ENCODE measurements at regions not wholly inside any gene's neighbourhood (a gene's known extent, or its start where the extent isn't known, plus 50 kb on each side); places are given as distances from the start of the nearest gene placed in this dataset.
"Not testable (repeated sequence)": the region's sequence is repeated elsewhere in the genome, so short reads cannot be mapped to it uniquely, and the experiment has no call there.

DNA sequence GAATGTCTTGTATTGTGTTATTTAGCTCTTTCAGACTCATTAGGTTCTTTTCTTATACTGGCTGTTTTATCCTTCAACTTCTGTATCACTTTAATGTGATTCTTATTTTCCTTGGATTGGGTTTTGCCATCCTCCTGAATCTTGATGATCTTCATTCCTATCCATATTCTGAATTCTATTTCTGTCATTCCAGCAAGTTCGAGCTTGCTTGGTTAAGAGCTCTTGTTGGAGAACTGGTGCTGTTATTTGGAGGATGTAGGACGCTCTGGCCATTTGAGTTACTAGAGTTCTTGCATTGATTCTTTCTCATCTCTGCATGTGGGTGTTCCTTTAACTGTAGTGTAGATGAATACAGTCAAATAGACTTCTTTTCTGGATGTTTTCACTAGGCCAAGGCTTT is 142.3 kb upstream of the SLC38A2 start:
- H3K4me1 Mint-ChIP-seq (ENCODE audit: low read depth, unreplicated experiment), result peaks cover 20% of the 10 kb centered on the region
- H3K27ac Mint-ChIP-seq (ENCODE audit: unreplicated experiment), result no peak overlapping the region
- H3K9me3 Mint-ChIP-seq (ENCODE audit: low read depth, unreplicated experiment), result peaks cover 5% of the 10 kb centered on the region
- DNase-seq, result no peak
- CTCF ChIA-PET, result interaction anchor here (0.6 kb wide), 2 partner anchors 483 to 1554 kb away, joined by 3 to 8 read pairs; no protein-coding TSS in a partner anchor
- TF ChIP-seq, protein P1, sequence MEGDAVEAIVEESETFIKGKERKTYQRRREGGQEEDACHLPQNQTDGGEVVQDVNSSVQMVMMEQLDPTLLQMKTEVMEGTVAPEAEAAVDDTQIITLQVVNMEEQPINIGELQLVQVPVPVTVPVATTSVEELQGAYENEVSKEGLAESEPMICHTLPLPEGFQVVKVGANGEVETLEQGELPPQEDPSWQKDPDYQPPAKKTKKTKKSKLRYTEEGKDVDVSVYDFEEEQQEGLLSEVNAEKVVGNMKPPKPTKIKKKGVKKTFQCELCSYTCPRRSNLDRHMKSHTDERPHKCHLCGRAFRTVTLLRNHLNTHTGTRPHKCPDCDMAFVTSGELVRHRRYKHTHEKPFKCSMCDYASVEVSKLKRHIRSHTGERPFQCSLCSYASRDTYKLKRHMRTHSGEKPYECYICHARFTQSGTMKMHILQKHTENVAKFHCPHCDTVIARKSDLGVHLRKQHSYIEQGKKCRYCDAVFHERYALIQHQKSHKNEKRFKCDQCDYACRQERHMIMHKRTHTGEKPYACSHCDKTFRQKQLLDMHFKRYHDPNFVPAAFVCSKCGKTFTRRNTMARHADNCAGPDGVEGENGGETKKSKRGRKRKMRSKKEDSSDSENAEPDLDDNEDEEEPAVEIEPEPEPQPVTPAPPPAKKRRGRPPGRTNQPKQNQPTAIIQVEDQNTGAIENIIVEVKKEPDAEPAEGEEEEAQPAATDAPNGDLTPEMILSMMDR (IDR thresholded peaks at IDR 0.05; ENCODE audit: unreplicated experiment), result no peak
- no peak overlapping the region for H3K4me3 Mint-ChIP-seq (ENCODE audit: low read depth, unreplicated experiment)
- no peaks in the 10 kb centered on the region for H3K27me3 Mint-ChIP-seq (ENCODE audit: unreplicated experiment)
- intact Hi-C loops (cut with micrococcal nuclease; ENCODE audit: unreplicated experiment), result no loop called here
- no peaks in the 10 kb centered on the region for H3K36me3 Mint-ChIP-seq (ENCODE audit: insufficient read depth, unreplicated experiment)
- no TSS peak for BruUV-seq (replicated peaks)

DNA sequence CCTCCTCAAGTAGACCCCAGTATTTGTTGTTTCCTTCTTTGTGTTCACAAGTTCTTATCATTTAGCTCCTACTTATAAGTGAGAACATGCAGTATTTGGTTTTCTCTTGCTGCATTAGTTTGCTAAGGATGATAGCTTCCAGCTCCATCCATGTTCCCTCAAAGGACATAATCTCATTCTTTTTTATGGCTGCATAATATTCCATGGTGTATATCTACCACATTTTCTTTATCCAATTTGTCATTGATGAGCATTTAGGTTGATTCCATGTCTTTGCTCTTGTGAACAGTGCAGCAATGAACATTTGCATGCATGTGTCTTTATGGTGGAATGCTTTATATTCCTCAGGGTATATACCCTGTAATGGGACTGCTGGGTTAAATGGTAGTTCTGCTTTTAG is 137.7 kb upstream of the SLC38A2 start:
- CTCF ChIA-PET; H3K4me3 Mint-ChIP-seq (ENCODE audit: low read depth, unreplicated experiment); DNase-seq; BruUV-seq (replicated peaks); intact Hi-C loops (cut with micrococcal nuclease; ENCODE audit: unreplicated experiment); H3K36me3 Mint-ChIP-seq (ENCODE audit: insufficient read depth, unreplicated experiment); H3K27ac Mint-ChIP-seq (ENCODE audit: unreplicated experiment); H3K27me3 Mint-ChIP-seq (ENCODE audit: unreplicated experiment): not testable (repeated sequence)
- peaks cover 23% of the 10 kb centered on the region for H3K4me1 Mint-ChIP-seq (ENCODE audit: low read depth, unreplicated experiment)
- H3K9me3 Mint-ChIP-seq (ENCODE audit: low read depth, unreplicated experiment), result peaks cover 11% of the 10 kb centered on the region

DNA sequence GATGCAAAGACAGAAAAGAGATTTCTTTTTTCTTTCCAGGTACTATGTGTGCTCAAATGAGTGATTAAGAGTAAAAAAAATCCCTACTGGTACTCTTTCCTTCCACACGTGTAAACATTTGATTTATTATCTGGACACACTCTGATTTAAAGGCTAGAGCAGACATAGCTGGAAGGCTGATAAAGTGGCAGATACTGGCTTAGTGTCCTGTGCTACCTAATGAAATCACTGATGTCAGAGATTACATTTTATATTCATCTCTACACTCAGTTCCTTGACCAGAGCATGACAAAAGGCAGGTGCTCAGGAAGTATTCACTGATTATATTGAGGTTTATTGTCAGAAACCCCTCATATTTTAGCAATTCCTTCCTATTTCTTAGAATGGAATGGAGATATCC is 136.6 kb upstream of the SLC38A2 start:
- Mint-ChIP-seq H3K4me1 (ENCODE audit: low read depth, unreplicated experiment) (peaks cover 23% of the 10 kb centered on the region), H3K9me3 (ENCODE audit: low read depth, unreplicated experiment) (peaks cover 11% of the 10 kb centered on the region)
- CTCF ChIA-PET, result no interaction called here

DNA sequence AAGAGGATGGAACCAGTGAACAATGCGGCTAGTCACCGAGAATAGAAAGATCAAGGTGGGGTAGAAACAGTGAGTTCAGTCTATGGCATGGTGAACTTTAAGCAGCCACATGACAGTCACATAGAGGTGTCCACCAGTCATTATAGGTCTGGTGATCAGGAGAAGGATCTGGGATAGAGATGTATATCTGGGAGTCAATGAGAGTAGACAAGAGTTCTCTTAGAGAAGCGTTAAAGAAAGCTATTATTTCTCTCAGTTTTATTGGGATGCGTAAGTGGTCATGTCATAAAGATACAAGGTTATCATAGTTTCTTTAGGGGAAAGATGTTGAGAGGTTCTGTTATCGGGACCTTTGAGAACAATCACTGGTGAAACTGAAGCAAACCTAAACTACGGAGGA is 136.1 kb upstream of the SLC38A2 start:
- no peak for DNase-seq
- intact Hi-C loops (cut with micrococcal nuclease; ENCODE audit: unreplicated experiment), result no loop called here
- TF ChIP-seq, protein P1 (IDR thresholded peaks at IDR 0.05; ENCODE audit: unreplicated experiment), result no peak
- Mint-ChIP-seq H3K27ac (ENCODE audit: unreplicated experiment) (no peak overlapping the region), H3K4me3 (ENCODE audit: low read depth, unreplicated experiment) (no peak overlapping the region), H3K36me3 (ENCODE audit: insufficient read depth, unreplicated experiment) (no peaks in the 10 kb centered on the region), H3K4me1 (ENCODE audit: low read depth, unreplicated experiment) (peaks cover 23% of the 10 kb centered on the region), H3K27me3 (ENCODE audit: unreplicated experiment) (no peaks in the 10 kb centered on the region), H3K9me3 (ENCODE audit: low read depth, unreplicated experiment) (peaks cover 11% of the 10 kb centered on the region)
- CTCF ChIA-PET, result no interaction called here
- no TSS peak for BruUV-seq (replicated peaks)

More for the DNA sequence above, 136.6 kb upstream of the SLC38A2 start:
- no peaks in the 10 kb centered on the region for H3K36me3 Mint-ChIP-seq (ENCODE audit: insufficient read depth, unreplicated experiment)
- no peak overlapping the region for H3K27ac Mint-ChIP-seq (ENCODE audit: unreplicated experiment)
- H3K27me3 Mint-ChIP-seq (ENCODE audit: unreplicated experiment), result no peaks in the 10 kb centered on the region
- H3K4me3 Mint-ChIP-seq (ENCODE audit: low read depth, unreplicated experiment), result no peak overlapping the region
- TF ChIP-seq, protein P1 (IDR thresholded peaks at IDR 0.05; ENCODE audit: unreplicated experiment), result no peak
- DNase-seq, result no peak
- intact Hi-C loops (cut with micrococcal nuclease; ENCODE audit: unreplicated experiment), result no loop called here
- BruUV-seq (replicated peaks), result no TSS peak

DNA sequence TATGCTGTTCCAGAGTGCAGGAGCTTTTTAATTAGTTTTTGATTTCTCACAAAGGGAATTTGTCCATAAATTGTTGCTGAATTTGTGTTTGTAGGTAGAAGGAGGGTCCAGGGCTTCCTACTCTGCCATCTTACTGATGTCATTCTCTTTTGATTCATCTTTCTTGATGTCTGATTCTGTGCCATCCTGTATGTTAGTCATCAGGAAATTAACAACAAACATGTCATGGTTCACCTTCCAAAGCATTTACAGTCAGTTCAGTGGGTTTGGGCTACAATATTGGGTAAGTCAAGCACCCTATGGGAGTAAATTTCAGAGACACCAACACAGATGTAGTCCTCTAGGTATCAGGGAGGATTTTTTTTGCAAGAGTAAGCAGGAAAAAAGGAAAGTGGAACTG is 135.2 kb upstream of the SLC38A2 start:
- Mint-ChIP-seq H3K4me3 (ENCODE audit: low read depth, unreplicated experiment) (no peak overlapping the region), H3K4me1 (ENCODE audit: low read depth, unreplicated experiment) (peaks cover 17% of the 10 kb centered on the region), H3K36me3 (ENCODE audit: insufficient read depth, unreplicated experiment) (no peaks in the 10 kb centered on the region), H3K27ac (ENCODE audit: unreplicated experiment) (no peak overlapping the region), H3K9me3 (ENCODE audit: low read depth, unreplicated experiment) (peaks cover 13% of the 10 kb centered on the region), H3K27me3 (ENCODE audit: unreplicated experiment) (no peaks in the 10 kb centered on the region)
- intact Hi-C loops (cut with micrococcal nuclease; ENCODE audit: unreplicated experiment), result no loop called here
- TF ChIP-seq, protein P1 (IDR thresholded peaks at IDR 0.05; ENCODE audit: unreplicated experiment), result no peak
- no TSS peak for BruUV-seq (replicated peaks)
- DNase-seq, result no peak
- CTCF ChIA-PET, result no interaction called here

All from Calu3 (cell line).